SW480 (cell line): ENCODE measurements at regions not wholly inside any gene's neighbourhood (a gene's known extent, or its start where the extent isn't known, plus 50 kb on each side); places are given as distances from the start of the nearest gene placed in this dataset.
A peak's percentile ranks its signal among the peaks of the same experiment; 100 is the strongest.
"Not testable (repeated sequence)": the region's sequence is repeated elsewhere in the genome, so short reads cannot be mapped to it uniquely, and the experiment has no call there.

Source experiments
- DNase-seq: peaks from one replicate; pipeline ENCODE4 v3.0.0-alpha.2; 2016; ENCODE audit warnings: low spot score

GRCh38 chr7:46934198-46934825 lies 647.6 kb downstream of the TNS3 start:
- DNase-seq = no peak

DNA sequence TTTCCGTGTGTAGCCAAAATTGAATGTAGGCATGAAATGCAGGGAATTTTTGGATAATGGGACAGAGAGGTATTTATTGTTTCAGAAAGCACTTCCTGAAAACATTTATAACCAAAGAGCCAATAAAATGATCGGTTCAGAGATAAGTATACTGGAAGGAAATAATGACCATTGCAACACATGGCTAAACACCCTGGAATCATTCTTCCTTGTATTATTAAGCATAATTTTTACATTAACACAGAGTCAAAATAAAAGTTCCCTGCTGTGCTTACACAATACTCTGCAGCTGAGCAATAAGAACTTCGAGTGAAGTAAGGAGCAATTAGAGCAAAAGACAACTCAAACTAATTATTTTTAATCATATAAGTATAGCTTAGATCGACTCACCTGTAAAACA lies 648.3 kb downstream of the TNS3 start:
- no peak for DNase-seq

DNA sequence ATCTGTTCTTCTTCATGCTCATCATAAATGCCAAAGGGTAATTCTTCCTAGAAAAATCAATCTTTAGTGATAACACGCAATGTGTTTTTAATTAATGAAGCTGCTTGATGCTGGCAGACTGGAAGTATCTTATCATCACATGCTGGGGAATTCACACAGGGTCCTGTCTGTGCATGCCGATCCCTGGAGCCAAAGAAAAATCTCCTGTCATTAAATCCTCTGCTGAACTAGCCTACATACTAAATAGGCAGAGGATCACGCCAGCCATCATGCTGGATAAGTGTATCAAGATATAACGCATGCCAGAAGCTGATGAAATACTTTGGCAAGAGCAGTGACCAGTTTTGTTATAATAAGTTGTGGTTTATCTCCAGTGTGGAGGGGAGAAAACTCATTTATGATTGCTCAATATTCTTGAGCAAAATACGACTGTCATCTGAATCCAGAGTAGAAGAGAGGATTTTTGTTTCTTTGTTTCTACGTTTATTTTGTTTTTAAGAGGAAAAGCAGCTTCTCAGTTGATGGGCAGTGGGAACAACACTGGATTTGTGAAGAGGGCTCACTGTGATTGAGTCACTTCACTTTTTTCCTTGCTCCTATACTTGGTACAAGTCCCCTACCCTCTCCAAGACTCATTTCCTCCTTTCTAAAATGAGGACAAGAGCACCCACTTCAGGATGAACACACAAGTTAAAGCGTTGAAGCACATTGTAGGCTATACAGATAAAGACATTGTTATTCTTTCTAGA lies 649.1 kb downstream of the TNS3 start:
- DNase-seq = peak; percentile 68

DNA sequence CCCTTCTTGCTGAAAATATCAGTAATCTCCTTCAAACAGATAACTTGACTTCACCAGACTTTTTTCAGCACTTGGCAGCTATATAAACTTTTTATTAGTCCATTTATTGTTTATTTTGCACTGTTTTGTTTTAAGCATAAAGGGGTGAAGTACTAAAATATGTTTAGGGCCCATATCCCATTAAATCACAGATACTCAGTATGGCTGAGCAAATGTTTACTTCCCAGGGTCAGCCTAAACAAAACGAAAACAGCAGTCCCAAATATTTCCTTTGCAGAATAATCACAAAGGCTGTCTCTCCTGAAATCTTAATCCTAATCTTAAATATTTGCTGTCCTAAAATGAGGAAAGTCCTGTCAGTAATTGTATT lies 649.6 kb downstream of the TNS3 start:
- no peak for DNase-seq

DNA sequence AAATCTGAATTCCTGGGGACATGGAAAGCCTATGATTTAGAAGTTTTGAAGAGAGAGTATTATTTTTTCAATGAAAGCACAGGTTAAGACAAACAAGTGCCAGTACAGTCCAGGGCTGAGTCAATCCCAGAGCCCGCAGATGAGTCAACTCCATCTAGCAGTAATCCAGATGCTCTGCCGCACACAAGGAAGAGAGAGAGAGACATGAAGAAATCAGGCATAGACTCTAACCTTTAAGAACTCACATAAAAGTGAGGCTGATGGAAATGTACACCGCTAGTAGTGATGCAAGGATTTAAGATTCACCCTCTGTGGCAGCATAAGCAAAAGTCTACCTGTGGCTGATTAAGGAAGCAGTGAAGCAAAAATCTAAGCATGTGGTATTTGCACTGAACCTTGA lies 651.5 kb downstream of the TNS3 start:
- DNase-seq = no peak

DNA sequence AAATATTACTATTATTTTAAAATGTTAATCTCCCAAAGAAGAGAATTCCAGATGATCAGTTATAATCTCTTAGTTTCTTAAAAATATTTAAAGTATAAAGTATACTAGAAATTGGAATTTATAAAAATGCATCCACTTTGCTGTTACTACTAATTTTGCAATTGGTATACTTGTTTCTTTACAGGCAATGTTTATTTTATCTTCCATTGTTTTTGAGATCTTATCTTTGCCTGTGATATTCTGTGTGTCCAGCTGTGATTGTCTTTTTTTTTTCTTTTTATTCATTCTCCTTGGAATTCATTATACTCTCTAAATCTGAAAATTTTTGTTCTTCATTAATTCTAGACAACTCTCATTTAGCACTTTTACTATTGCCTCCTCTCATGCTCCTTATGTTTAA lies 652.6 kb downstream of the TNS3 start:
- DNase-seq = no peak

DNA sequence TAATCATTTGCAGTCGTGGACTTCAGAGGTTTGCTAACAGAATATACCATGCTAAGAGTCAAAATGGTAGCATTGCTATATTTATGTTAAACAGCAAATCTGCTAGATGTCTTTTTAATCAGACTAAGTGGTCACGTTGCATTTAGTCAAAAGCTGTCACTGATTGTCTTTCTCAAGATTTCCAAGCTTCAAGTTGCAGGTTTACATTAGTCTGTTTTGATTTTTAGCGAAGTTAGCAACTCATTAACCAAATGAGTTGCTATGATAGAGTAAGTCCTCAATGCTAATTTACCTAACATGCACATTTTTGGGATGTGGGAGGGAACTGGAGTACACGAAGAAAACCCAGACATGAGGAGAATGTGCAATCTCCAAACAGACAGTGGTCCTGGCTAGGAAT lies 653.2 kb downstream of the TNS3 start:
- DNase-seq = no peak

GRCh38 chr7:46927131-46927810 lies 654.6 kb downstream of the TNS3 start:
- no peak for DNase-seq

DNA sequence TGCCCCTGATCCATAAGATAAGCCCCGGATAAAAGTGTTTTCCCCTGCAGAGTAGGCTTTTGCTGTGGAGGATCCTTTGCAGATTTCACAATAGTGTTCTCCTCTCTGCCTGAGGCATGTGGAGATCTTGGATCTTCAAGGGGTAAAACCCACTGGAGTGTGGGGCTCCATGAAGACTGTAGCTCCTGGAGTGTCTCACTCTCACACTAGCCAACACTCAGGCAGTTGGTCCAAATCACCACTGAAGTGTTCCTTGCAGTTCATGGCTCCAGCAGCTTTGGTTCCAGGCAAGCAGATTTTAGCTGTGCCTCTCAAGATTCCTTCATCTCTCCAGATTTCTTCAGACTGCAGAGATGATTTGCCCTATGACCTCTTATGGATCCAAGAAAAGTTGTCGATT lies 665.3 kb downstream of the TNS3 start:
- DNase-seq = no peak

GRCh38 chr7:46912692-46913091 lies 669.2 kb downstream of the TNS3 start:
- no peak for DNase-seq

- DNase-seq = no peak
Measured at GRCh38 chr7:46909601-46910051, 672.3 kb downstream of the TNS3 start.

DNA sequence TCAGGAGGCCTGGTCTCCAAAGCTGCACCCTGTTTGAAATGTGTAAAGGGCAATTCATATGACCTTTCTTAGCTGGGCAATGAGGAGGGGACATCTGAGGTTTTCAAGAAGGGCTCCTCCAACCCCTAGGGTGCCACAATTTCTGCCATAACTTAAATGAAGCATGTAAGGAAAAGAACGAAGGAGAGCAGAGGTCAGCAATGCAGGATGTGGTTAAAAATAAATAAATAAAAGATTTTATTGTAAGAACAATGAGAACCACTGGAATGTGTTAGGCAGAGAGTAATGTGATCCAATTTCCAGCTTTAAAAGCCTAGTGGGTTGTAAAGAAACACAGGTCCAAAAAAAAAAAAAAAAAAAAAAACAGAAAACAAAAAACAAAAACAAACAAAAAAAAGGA lies 673.1 kb downstream of the TNS3 start:
- DNase-seq = peak; percentile 89

DNA sequence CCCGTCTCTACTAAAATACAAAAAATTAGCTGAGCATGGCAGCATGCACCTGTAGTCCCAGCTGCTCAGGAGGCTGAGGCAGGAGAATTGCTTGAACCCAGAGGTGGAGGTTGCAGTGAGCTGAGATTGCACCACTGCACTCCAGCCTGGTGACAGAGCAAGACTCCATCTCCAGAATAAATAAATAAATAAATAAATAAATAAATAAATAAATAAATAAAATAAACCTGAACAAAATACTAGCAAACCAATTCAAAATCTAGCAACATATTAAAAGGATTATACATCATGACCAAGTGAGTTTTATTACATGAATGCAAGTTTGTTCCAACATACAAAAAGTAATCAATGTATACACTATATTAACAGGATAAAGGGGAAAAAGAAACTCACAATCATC lies 677.4 kb downstream of the TNS3 start:
- DNase-seq = not testable (repeated sequence)

DNA sequence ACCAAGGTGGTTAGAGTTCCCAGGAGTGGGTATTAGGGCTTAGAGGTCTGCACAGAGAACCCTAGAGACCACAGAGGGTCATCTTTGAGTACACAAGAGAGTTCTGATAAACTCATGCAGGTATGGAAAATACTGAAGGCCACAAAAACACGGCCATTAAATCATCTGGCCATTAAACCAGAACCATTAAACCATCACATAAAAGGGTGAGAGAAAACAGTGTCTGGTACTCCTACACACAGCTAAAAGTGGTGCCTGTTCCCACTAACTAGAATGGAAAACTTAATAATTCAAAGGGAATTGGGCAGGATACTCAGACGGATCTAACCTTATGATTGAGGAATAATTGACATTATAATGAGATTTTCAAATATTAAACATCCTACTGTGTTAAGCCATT lies 679.4 kb downstream of the TNS3 start:
- DNase-seq = no peak

DNA sequence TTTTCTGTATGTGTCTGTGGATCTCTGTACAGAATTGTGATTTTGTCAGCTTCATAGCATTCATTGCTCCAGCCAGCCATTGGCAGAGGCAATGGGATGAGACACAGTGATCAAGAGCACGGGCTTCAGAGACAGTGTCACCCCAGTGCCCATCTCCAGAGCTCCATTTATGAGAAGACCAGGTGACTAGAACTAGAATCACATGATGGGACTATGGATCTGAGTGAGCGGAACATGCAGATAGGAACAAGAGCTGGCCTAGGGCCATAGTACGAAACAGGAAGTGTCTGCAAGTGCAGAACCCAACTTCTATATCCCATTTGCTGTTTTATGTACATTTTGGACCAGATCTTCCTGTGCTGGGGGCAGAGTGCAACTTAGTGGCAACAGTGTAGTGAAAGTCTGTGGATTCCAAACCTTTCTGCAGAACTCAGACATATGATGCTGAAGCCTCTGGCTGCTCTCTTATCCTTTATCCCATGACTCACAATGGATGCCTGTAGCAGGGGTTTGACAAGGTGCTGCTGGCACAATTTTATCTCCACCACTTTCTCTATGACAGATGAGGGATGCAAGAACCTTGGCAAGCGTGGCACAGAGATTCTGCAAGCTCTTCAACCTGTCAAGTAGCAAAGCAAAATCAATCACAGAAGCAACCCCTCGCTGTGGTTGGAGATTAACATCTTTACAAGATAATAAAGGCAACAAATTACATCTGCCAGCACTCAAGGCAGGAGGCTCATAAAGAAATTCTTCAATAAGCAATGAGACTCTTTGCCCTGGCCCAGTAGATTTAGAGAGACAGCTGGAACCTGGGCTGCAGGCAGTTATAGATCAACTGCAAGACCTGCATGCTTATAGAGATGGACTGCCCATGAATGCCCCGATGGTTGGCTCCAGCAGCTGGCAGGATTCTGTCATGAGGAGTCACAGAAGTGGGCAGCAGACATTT lies 681.3 kb downstream of the TNS3 start:
- DNase-seq = no peak

DNA sequence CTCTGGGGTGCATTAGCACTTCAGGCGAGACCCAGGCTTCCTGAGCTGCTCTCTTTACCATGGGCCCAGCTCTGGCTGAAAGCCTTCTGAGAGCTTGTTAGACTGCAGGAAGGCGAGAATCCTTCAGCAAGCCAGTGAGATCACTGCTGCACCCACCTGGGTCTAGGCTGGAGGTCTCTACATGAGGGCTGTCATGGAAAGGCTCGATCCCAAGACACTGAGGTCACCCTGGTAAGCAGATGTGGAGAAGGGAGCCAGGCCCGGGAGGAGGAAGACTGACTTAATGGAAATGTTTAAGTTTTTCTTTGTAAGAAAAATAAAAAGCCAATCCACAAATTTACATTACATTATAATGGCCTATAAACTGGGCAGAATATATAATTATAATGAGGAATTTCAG lies 684.5 kb downstream of the TNS3 start:
- no peak for DNase-seq

GRCh38 chr7:46886669-46887374 lies 695.1 kb downstream of the TNS3 start:
- no peak for DNase-seq

DNA sequence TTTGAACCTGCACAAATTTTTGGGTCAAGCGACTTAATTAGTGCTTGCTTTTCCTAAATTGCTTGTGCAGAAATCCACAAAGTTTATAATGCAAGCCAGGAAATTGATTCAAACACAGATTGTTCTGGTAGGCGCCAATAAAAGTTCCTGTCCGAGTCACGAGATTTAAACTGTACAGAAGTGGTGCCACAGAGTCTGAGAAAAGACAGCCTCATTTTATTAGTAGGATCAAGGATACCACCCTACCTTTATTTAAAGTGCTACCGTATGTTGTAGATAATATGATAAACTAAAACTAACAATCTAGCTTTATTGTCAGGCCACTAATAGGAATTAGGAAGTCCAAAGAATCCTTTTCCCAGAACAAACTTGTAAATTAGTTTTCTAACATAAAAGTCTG lies 696.7 kb downstream of the TNS3 start:
- DNase-seq = no peak

- DNase-seq = no peak
Measured at GRCh38 chr7:46881507-46882127, 700.3 kb downstream of the TNS3 start.

DNA sequence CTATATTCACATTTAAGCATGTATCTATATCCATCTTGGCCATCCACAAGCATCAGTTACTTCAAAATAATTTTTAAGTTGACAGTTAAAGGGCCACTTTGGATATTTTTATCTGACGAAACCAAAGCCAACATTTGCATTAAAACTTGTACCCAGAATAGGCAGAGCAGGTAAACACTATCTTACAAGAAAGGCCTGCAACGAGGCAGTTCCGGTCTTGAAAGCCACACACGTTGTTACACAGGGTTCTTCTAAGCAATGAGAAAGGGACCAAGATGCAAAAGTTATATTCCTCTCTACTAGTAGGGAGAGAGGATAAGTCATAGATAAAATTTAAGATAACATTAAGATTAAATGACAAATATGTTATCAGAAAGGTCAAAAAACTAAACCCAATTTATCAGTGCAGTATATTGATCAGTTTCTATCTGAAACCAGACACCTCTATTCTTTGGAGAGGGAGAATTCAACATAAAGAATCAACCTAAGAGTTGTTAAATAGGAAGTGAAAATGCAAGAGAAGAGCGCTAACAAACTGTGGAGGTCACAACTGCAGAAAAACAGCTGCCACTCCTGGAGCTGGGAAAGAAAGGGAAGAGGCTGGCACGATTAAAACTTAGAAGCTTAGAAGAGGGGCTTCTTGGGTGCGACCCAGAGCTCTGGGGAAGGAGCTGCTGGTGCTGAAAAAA lies 701.3 kb downstream of the TNS3 start:
- DNase-seq = no peak

DNA sequence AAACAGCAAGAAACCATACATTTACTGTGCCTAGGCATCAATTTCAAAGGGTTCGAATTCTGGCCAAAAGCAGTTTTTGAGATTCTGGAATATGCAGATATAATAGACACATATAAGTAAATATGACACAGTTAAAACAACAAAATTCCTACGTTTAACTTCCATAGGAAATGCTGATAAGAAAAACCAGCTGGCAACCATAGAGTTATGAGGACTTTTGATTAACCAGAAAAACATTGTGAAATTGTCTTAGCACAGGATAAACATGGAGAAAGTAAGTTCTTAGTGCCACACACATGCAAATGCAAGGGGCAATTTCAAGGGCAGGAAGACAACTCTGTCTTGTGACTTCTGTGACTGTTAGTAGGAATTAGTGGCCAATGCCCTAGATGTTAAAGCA lies 702.1 kb downstream of the TNS3 start:
- no peak for DNase-seq
